SJSA1 (cell line): ENCODE measurements at regions not wholly inside any gene's neighbourhood (a gene's known extent, or its start where the extent isn't known, plus 50 kb on each side); places are given as distances from the start of the nearest gene placed in this dataset.

ENCODE experiments used
- DNase-seq, 2 experiments: peaks; one replicate each; pipeline ENCODE4 v3.0.0-alpha.2; 2015 to 2020; ENCODE audit warnings: low spot score in 2 of 2, low read depth in 1 of 2
- H3K27ac ChIP-seq: fragments of 250-450 bp; sonication (Bioruptor Pico); 2 replicates; pipeline ENCODE4 v1.5.1; 2020; ENCODE audit warnings: mild to moderate bottlenecking, moderate library complexity
- H3K27me3 ChIP-seq: fragments of 250-450 bp; sonication (Bioruptor Pico); replicated peaks from 2 replicates; pipeline ENCODE4 v1.5.1; 2020; ENCODE audit warnings: mild to moderate bottlenecking, moderate library complexity
- H3K36me3 ChIP-seq: fragments of 250-450 bp; sonication (Bioruptor Pico); 2 replicates; pipeline ENCODE4 v1.5.1; 2020; ENCODE audit warnings: mild to moderate bottlenecking
- H3K4me1 ChIP-seq: fragments of 250-450 bp; sonication (Bioruptor Pico); replicated peaks from 2 replicates; pipeline ENCODE4 v1.6.1; 2021; ENCODE audit warnings: mild to moderate bottlenecking
- H3K4me3 ChIP-seq: fragments of 250-450 bp; sonication (Bioruptor Pico); 2 replicates; pipeline ENCODE4 v1.5.1; 2020; ENCODE audit warnings: mild to moderate bottlenecking
- H3K9me3 ChIP-seq: fragments of 250-450 bp; sonication (Bioruptor Pico); replicated peaks from 2 replicates; pipeline ENCODE4 v1.5.1; 2020; ENCODE audit warnings: mild to moderate bottlenecking

GRCh38 chr1:163821679-163822078 lies 499.9 kb downstream of the NUF2 start:
- DNase-seq = no peak
- Histone ChIP-seq H3K4me3 (no peak overlapping the region), H3K27ac (no peak overlapping the region), H3K36me3 (no peaks in the 10 kb centered on the region), H3K4me1 (no peaks in the 10 kb centered on the region), H3K27me3 (no peaks in the 10 kb centered on the region), H3K9me3 (0 out of 2 replicates have a peak, but pooled peaks cover under 1% of the 10 kb centered on the region)

- H3K4me3 ChIP-seq = no peak overlapping the region
- 0 out of 2 replicates have a peak, but pooled peaks cover 2% of the 10 kb centered on the region for H3K9me3 ChIP-seq
- H3K27me3 ChIP-seq = no peaks in the 10 kb centered on the region
- no peaks in the 10 kb centered on the region for H3K4me1 ChIP-seq
- no peak for DNase-seq
- H3K36me3 ChIP-seq = no peaks in the 10 kb centered on the region
- H3K27ac ChIP-seq = no peak overlapping the region
Measured at GRCh38 chr1:163823017-163823416, 501.3 kb downstream of the NUF2 start.

- no peaks in the 10 kb centered on the region for H3K4me1 ChIP-seq
Measured at GRCh38 chr1:163824006-163824405, 502.3 kb downstream of the NUF2 start.

GRCh38 chr1:163824490-163824889 lies 502.7 kb downstream of the NUF2 start:
- H3K36me3 ChIP-seq = no peaks in the 10 kb centered on the region
- H3K4me3 ChIP-seq = no peak overlapping the region
- no peak overlapping the region for H3K27ac ChIP-seq
- no peaks in the 10 kb centered on the region for H3K27me3 ChIP-seq
- DNase-seq = no peak
- no peaks in the 10 kb centered on the region for H3K4me1 ChIP-seq
- 0 out of 2 replicates have a peak, but pooled peaks cover 2% of the 10 kb centered on the region for H3K9me3 ChIP-seq

More at GRCh38 chr1:163824006-163824405, 502.3 kb downstream of the NUF2 start:
- H3K27me3 ChIP-seq = no peaks in the 10 kb centered on the region
- no peaks in the 10 kb centered on the region for H3K36me3 ChIP-seq
- H3K4me3 ChIP-seq = no peak overlapping the region
- no peak for DNase-seq
- H3K9me3 ChIP-seq = 0 out of 2 replicates have a peak, but pooled peaks cover 2% of the 10 kb centered on the region
- no peak overlapping the region for H3K27ac ChIP-seq

GRCh38 chr1:163826500-163826899 lies 504.7 kb downstream of the NUF2 start:
- Histone ChIP-seq H3K27me3 (no peaks in the 10 kb centered on the region), H3K27ac (no peak overlapping the region), H3K9me3 (0 out of 2 replicates have a peak, but pooled peaks cover 2% of the 10 kb centered on the region), H3K36me3 (no peaks in the 10 kb centered on the region), H3K4me3 (no peak overlapping the region), H3K4me1 (no peaks in the 10 kb centered on the region)
- DNase-seq = no peak

GRCh38 chr1:163834778-163835177 lies 513.0 kb downstream of the NUF2 start:
- Histone ChIP-seq H3K27me3 (no peaks in the 10 kb centered on the region), H3K36me3 (no peaks in the 10 kb centered on the region), H3K9me3 (no peaks in the 10 kb centered on the region), H3K4me3 (no peak overlapping the region), H3K4me1 (no peaks in the 10 kb centered on the region), H3K27ac (no peak overlapping the region)
- DNase-seq = no peak

GRCh38 chr1:163836481-163836880 lies 514.7 kb downstream of the NUF2 start:
- H3K4me3 ChIP-seq = no peak overlapping the region
- no peak for DNase-seq
- H3K4me1 ChIP-seq = no peaks in the 10 kb centered on the region
- H3K27me3 ChIP-seq = no peaks in the 10 kb centered on the region
- no peaks in the 10 kb centered on the region for H3K9me3 ChIP-seq
- no peaks in the 10 kb centered on the region for H3K36me3 ChIP-seq
- H3K27ac ChIP-seq = no peak overlapping the region

- Histone ChIP-seq H3K9me3 (no peaks in the 10 kb centered on the region), H3K4me3 (no peak overlapping the region), H3K27me3 (no peaks in the 10 kb centered on the region), H3K36me3 (no peaks in the 10 kb centered on the region), H3K27ac (no peak overlapping the region), H3K4me1 (no peaks in the 10 kb centered on the region)
- no peak for DNase-seq
Measured at GRCh38 chr1:163837206-163837605, 515.5 kb downstream of the NUF2 start.

- Histone ChIP-seq H3K9me3 (no peaks in the 10 kb centered on the region), H3K27me3 (no peaks in the 10 kb centered on the region), H3K36me3 (no peaks in the 10 kb centered on the region), H3K27ac (no peak overlapping the region), H3K4me3 (no peak overlapping the region), H3K4me1 (no peaks in the 10 kb centered on the region)
- no peak for DNase-seq
Measured at GRCh38 chr1:163842571-163842970, 520.8 kb downstream of the NUF2 start.

GRCh38 chr1:163844459-163844858 lies 522.7 kb downstream of the NUF2 start:
- no peak overlapping the region for H3K27ac ChIP-seq
- H3K27me3 ChIP-seq = no peaks in the 10 kb centered on the region
- no peaks in the 10 kb centered on the region for H3K36me3 ChIP-seq
- H3K9me3 ChIP-seq = no peaks in the 10 kb centered on the region
- no peak overlapping the region for H3K4me3 ChIP-seq
- H3K4me1 ChIP-seq = no peaks in the 10 kb centered on the region
- DNase-seq = no peak

GRCh38 chr1:163845279-163845678 lies 523.5 kb downstream of the NUF2 start:
- DNase-seq = no peak
- Histone ChIP-seq H3K36me3 (no peaks in the 10 kb centered on the region), H3K27me3 (no peaks in the 10 kb centered on the region), H3K4me3 (no peak overlapping the region), H3K9me3 (no peaks in the 10 kb centered on the region), H3K27ac (no peak overlapping the region), H3K4me1 (no peaks in the 10 kb centered on the region)

- H3K4me1 ChIP-seq = no peaks in the 10 kb centered on the region
- H3K36me3 ChIP-seq = no peaks in the 10 kb centered on the region
- no peak overlapping the region for H3K27ac ChIP-seq
- no peaks in the 10 kb centered on the region for H3K9me3 ChIP-seq
- H3K4me3 ChIP-seq = no peak overlapping the region
- no peaks in the 10 kb centered on the region for H3K27me3 ChIP-seq
- DNase-seq = no peak
Measured at GRCh38 chr1:163863731-163864130, 542.0 kb downstream of the NUF2 start.

GRCh38 chr1:163864207-163864606 lies 542.5 kb downstream of the NUF2 start:
- Histone ChIP-seq H3K36me3 (no peaks in the 10 kb centered on the region), H3K9me3 (no peaks in the 10 kb centered on the region), H3K27me3 (no peaks in the 10 kb centered on the region), H3K27ac (no peak overlapping the region), H3K4me1 (no peaks in the 10 kb centered on the region), H3K4me3 (no peak overlapping the region)
- DNase-seq = no peak

- Histone ChIP-seq H3K36me3 (no peaks in the 10 kb centered on the region), H3K9me3 (no peaks in the 10 kb centered on the region), H3K4me1 (no peaks in the 10 kb centered on the region), H3K27me3 (no peaks in the 10 kb centered on the region), H3K27ac (no peak overlapping the region), H3K4me3 (no peak overlapping the region)
- DNase-seq = no peak
Measured at GRCh38 chr1:163866564-163866963, 544.8 kb downstream of the NUF2 start.

- H3K4me1 ChIP-seq = no peaks in the 10 kb centered on the region
- H3K27me3 ChIP-seq = no peaks in the 10 kb centered on the region
- H3K4me3 ChIP-seq = no peak overlapping the region
- no peaks in the 10 kb centered on the region for H3K36me3 ChIP-seq
- no peak for DNase-seq
- no peaks in the 10 kb centered on the region; the same call in 1 of the 2 replicates for H3K9me3 ChIP-seq
- no peak overlapping the region for H3K27ac ChIP-seq
Measured at GRCh38 chr1:163870666-163871065, 548.9 kb downstream of the NUF2 start.
